ENCODE measurements at regions not wholly inside any gene's neighbourhood (a gene's known extent, or its start where the extent isn't known, plus 50 kb on each side); places are given as distances from the start of the nearest gene placed in this dataset.

DNA sequence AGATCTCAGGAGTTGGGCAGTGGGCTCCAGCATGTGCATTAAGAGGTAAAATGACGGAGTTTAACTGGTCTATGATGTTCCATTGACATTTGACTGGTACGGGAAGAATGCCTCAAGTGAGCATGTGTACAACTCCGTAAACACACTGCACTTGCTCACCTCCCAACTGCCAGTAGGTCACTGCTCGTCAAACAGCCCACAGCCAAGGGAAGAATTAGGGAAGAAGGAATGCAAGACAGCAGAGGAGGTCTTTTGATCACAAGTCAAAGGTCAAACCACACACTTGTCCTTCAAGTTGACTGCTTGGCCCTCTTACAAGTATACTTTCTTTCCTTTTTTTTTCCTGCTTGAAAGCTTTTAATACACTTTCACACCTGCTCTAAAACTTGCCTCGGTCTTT lies 236.7 kb downstream of the B3GLCT start:
- H3K36me3 ChIP-seq = no peaks in the 10 kb centered on the region
- H3K4me3 ChIP-seq = no peak overlapping the region
- no peaks in the 10 kb centered on the region for H4K20me1 ChIP-seq
- peaks cover 0 to 6% (median 0%) of the 10 kb centered on the region in 11 experiments; a peak in 3 of 22 replicates for H3K9me3 ChIP-seq (replicated peaks in 1 of 11)
- no peak overlapping the region for H3K9ac ChIP-seq
- H3K27me3 ChIP-seq = no peaks in the 10 kb centered on the region
- H3K27ac ChIP-seq = no peak overlapping the region
- H3K4me1 ChIP-seq = no peaks in the 10 kb centered on the region
- no peak overlapping the region for H3K4me2 ChIP-seq
- no peak for TF ChIP-seq Cebpa-rat (IDR thresholded peaks at IDR 0.05)

DNA sequence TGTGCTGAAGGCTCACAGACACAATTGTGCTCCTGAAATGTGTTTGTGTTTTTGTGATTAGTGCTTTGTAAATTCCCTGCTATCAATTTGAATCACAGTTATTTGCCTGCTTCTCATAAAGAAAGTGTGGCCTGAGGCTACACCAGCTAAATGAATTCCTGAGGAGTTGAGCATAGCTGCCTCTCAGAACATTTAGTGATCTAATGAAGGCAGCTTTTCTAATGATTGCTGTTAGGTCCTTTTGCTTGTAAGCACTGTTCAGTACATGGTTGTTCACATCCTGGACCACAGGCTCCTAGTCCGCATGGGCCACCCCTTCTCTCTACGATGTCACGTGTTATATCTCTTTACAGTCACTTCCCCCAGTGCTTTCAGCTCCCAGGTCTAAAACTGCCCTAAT lies 238.2 kb downstream of the B3GLCT start:
- no peaks in the 10 kb centered on the region for H4K20me1 ChIP-seq
- no peak for TF ChIP-seq Cebpa-rat (IDR thresholded peaks at IDR 0.05)
- H3K4me2 ChIP-seq = no peak overlapping the region
- H3K9ac ChIP-seq = no peak overlapping the region
- no peaks in the 10 kb centered on the region for H3K4me1 ChIP-seq
- no peak overlapping the region for H3K4me3 ChIP-seq
- H3K27me3 ChIP-seq = no peaks in the 10 kb centered on the region
- H3K9me3 ChIP-seq (replicated peaks in 1 of 11) = peaks cover 0 to 6% (median 0%) of the 10 kb centered on the region in 11 experiments; a peak in 3 of 22 replicates
- no peak overlapping the region for H3K27ac ChIP-seq
- H3K36me3 ChIP-seq = no peaks in the 10 kb centered on the region

DNA sequence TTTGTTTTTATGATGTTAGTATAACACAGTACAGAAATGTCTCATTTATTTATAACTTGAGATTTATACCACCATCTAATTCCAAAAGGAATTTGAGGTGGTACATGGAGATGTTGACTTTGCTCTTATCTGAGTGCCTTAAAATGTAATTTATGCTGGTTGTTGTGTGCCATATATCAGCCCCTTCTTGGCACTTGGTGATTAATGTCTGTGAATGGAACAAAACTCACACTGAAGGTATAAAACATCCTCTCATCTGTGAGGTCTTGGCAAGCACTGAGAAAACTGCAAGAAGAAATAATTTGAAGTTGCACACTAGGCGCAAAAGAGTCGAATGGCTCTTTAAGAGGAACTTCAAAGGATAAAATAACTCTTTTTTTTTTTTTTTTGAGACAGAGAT lies 240.4 kb downstream of the B3GLCT start:
- Histone ChIP-seq H4K20me1 (no peaks in the 10 kb centered on the region), H3K4me1 (no peaks in the 10 kb centered on the region), H3K9ac (no peak overlapping the region), H3K9me3 (replicated peaks in 1 of 11) (no peaks in the 10 kb centered on the region), H3K4me2 (no peak overlapping the region), H3K27ac (no peak overlapping the region), H3K36me3 (no peaks in the 10 kb centered on the region), H3K27me3 (no peaks in the 10 kb centered on the region), H3K4me3 (no peak overlapping the region)
- TF ChIP-seq Cebpa-rat (IDR thresholded peaks at IDR 0.05) = no peak

DNA sequence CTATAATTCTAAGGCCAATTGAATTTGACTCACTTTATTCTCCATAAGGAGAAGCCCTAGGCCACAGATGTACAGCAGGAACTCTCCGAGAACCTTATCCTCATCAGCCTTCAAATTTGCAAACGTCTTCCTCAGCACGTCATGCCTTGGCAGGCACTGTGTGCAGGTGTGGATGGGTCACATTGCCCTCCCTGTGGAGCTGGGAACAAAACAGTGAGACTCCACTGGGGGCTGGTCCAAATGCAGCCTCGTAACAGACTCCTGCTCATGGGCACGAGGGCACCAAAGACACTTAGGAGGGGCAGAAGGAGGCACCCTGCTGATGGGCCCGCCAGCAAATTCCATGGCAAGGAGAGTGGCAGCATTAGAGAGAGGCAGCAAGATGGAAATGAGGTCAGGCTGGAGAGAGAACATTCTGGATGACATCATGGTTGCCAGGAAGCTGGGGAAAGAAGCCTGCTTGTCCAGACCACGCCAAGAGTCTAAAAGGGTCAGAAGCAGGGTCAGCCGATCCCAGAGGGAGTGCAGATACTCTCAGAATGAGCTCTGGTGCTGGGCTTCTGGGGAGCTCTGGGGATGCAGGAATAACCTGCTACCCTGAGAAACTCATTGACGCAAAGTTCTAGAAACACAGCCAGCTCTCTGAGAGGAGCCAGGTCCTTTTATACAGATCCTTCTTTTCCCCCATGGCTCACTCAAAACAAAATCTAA lies 242.2 kb downstream of the B3GLCT start:
- Histone ChIP-seq H3K9ac (no peak overlapping the region), H3K4me3 (no peak overlapping the region), H3K4me1 (no peaks in the 10 kb centered on the region), H3K4me2 (no peak overlapping the region), H4K20me1 (no peaks in the 10 kb centered on the region), H3K27ac (no peak overlapping the region), H3K36me3 (no peaks in the 10 kb centered on the region), H3K27me3 (no peaks in the 10 kb centered on the region), H3K9me3 (replicated peaks in 1 of 11) (no peaks in the 10 kb centered on the region)
- TF ChIP-seq Cebpa-rat (IDR thresholded peaks at IDR 0.05) = no peak

DNA sequence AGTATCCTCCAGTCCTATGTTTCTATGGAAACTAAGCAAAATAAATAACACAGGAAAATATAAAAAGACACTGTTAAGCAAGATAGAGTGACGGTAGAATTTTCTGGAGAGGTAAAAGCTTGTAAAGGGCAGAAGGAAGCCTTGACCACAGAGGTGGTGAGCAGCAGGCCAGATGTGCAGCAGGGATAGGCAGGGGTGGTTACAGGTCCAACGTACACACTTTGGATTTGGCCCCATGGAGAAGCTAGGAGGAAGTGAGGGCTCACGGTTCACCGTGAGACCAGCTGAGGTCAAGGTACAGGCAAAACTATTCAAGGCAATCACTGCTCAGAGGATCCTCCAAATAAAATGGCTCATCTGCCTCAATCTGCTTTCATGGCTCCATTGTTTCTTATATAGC lies 242.8 kb downstream of the B3GLCT start:
- Histone ChIP-seq H3K27me3 (no peaks in the 10 kb centered on the region), H3K9ac (no peak overlapping the region), H3K4me2 (no peak overlapping the region), H4K20me1 (no peaks in the 10 kb centered on the region), H3K9me3 (replicated peaks in 1 of 11) (no peaks in the 10 kb centered on the region), H3K4me3 (no peak overlapping the region), H3K4me1 (no peaks in the 10 kb centered on the region), H3K36me3 (no peaks in the 10 kb centered on the region), H3K27ac (no peak overlapping the region)
- no peak for TF ChIP-seq Cebpa-rat (IDR thresholded peaks at IDR 0.05)

DNA sequence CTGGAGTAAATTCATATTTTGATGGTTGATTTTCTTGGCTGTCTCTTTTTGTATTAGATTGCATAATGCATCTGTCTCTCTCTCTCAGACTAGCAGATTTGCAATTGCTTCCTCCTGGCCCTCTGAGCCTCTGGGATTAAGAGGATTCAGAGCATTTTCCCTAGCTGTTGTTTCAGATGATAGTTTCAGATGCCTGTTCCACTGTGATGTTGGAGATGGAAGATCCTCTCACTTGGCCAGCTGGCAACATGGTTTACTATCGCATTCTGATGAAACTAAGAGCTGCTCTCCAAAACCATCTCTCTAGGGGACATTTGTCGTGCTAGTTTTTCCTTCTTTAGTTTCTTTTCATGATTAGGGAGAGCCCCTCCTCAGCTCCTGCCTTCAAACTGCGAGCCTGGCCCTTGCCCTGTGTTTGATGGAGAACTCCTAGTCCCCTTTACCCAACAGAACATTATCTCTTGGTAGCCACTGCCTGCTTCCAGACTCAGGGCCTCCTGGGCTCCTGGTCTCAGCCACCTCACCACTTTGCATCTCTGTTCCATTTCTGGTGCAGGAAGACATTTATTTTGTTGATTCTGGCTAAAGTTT lies 244.6 kb downstream of the B3GLCT start:
- no peaks in the 10 kb centered on the region for H3K4me1 ChIP-seq
- no peak overlapping the region for H3K4me3 ChIP-seq
- no peak overlapping the region for H3K9ac ChIP-seq
- H3K27me3 ChIP-seq = no peaks in the 10 kb centered on the region
- no peak overlapping the region for H3K4me2 ChIP-seq
- no peak overlapping the region for H3K27ac ChIP-seq
- H3K36me3 ChIP-seq = no peaks in the 10 kb centered on the region
- no peaks in the 10 kb centered on the region for H3K9me3 ChIP-seq (replicated peaks in 1 of 11)
- H4K20me1 ChIP-seq = no peaks in the 10 kb centered on the region
- TF ChIP-seq Cebpa-rat (IDR thresholded peaks at IDR 0.05) = no peak

DNA sequence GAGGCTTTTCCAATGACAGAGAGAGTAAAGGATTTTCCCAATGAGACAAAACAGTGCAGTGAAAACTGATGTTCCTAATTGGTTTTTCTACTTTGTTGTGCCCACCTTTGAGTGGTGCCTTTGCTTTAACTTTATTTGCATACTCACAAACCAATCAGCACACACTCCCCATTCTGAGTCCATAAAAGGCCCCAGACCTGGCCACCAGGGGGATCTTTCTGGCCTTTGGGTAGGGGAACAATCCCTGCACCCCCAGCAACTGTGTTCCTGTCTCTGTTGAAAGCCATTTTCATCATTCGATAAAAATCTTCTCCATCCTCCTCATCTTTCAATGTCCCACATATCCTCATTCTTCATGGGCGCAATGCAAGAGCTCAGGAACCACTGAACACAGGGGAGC lies 252.8 kb downstream of the B3GLCT start:
- no peaks in the 10 kb centered on the region for H3K9me3 ChIP-seq (replicated peaks in 1 of 11)
- H3K27me3 ChIP-seq = no peaks in the 10 kb centered on the region
- no peaks in the 10 kb centered on the region for H4K20me1 ChIP-seq
- no peaks in the 10 kb centered on the region for H3K4me1 ChIP-seq
- no peaks in the 10 kb centered on the region for H3K36me3 ChIP-seq
- no peak overlapping the region for H3K4me2 ChIP-seq
- no peak overlapping the region for H3K4me3 ChIP-seq
- H3K27ac ChIP-seq = no peak overlapping the region
- no peak overlapping the region for H3K9ac ChIP-seq
- no peak for TF ChIP-seq Cebpa-rat (IDR thresholded peaks at IDR 0.05)

DNA sequence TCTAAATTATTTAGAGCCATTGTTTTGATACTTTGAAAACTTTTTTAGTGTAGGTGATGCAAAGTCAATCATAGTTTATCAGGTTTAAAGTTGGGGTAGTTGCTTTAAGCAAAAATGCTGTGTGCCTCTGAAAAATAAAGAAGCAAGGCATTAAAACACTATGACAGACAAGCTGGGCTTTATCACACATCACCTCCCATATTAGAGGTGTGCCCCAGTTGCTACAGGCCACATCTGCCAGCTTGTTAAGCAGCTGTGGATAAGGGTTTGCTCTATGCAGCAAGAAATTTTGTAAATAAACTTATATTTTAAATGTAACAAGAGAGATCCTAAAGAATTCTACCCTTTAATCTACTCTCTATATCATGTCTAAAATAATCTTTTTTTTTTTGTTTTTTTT lies 255.8 kb downstream of the B3GLCT start:
- no peak for TF ChIP-seq Cebpa-rat (IDR thresholded peaks at IDR 0.05)
- no peaks in the 10 kb centered on the region for H4K20me1 ChIP-seq
- no peaks in the 10 kb centered on the region for H3K4me1 ChIP-seq
- H3K9me3 ChIP-seq (replicated peaks in 1 of 11) = no peaks in the 10 kb centered on the region
- no peaks in the 10 kb centered on the region for H3K36me3 ChIP-seq
- no peak overlapping the region for H3K27ac ChIP-seq
- no peak overlapping the region for H3K4me2 ChIP-seq
- no peaks in the 10 kb centered on the region for H3K27me3 ChIP-seq
- H3K9ac ChIP-seq = no peak overlapping the region
- H3K4me3 ChIP-seq = no peak overlapping the region

DNA sequence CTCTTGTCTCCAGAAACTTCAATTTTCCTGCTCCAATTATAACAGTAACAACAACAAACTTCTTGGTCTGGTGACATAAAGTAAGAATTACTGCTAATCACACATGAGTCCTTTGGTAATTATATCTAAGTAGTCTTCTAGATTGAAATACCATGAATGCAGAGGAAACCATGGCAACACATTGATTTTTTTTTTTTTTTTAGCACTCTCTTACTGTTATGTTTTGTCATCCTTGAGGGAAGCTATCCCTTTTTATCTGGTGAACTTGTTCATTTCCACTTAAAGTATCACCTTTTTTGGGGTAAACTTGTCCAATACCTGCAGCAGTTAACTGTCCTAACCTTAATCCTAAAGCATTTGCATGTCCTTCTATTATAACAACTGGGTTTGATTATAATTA lies 256.3 kb downstream of the B3GLCT start:
- no peaks in the 10 kb centered on the region for H3K9me3 ChIP-seq (replicated peaks in 1 of 11)
- H3K4me3 ChIP-seq = no peak overlapping the region
- no peak overlapping the region for H3K4me2 ChIP-seq
- TF ChIP-seq Cebpa-rat (IDR thresholded peaks at IDR 0.05) = no peak
- H3K27me3 ChIP-seq = no peaks in the 10 kb centered on the region
- H3K27ac ChIP-seq = no peak overlapping the region
- no peaks in the 10 kb centered on the region for H3K36me3 ChIP-seq
- no peaks in the 10 kb centered on the region for H3K4me1 ChIP-seq
- no peaks in the 10 kb centered on the region for H4K20me1 ChIP-seq
- no peak overlapping the region for H3K9ac ChIP-seq

DNA sequence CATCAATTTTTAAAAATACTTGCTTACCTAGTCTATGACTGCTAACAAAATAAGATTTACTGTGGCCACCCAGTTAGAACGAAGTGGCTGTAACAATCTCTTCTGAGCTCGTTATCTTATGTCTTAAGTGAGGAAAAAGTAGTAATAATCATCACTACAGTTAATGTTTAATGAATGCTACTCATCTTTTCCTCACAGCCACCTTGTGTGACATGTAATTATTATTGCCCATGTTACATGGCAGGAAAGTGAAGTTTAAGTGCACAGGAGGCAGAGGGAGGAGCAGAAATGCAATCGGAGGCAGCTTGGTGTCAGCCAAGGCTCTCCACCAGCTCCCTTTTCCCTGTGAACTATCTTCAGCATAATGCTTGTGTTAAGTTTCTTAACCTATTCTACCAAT lies 260.3 kb downstream of the B3GLCT start:
- Histone ChIP-seq H3K27me3 (no peaks in the 10 kb centered on the region), H3K9ac (no peak overlapping the region), H4K20me1 (no peaks in the 10 kb centered on the region), H3K4me3 (no peak overlapping the region), H3K36me3 (no peaks in the 10 kb centered on the region), H3K4me1 (no peaks in the 10 kb centered on the region), H3K9me3 (replicated peaks in 1 of 11) (no peaks in the 10 kb centered on the region), H3K27ac (no peak overlapping the region), H3K4me2 (no peak overlapping the region)
- TF ChIP-seq Cebpa-rat (IDR thresholded peaks at IDR 0.05) = no peak
